ENCODE measurements at regions not wholly inside any gene's neighbourhood (a gene's known extent, or its start where the extent isn't known, plus 50 kb on each side); places are given as distances from the start of the nearest gene placed in this dataset.
"Not testable (repeated sequence)": the region's sequence is repeated elsewhere in the genome, so short reads cannot be mapped to it uniquely, and the experiment has no call there.

DNA sequence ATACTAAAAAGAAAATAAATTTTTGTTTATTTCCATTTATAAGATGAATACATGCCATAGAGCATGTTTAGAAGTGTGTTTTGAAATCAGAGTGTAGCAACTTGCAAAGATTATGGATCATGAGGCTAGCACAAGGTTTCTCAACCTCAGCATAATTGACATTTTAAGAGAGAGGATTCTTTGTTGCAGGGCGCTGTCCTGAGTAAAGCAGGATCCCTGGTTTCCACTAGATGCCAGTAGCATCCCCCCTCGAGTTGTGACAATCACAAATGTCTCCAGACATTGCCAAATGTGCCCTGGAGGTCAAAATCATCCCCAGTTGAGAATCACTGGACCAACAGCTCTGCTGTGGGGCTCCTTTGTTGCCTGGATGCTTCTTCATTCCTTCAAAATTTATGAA is 128.5 kb upstream of the RBMS3 start:
- no peak for DNase-seq

DNA sequence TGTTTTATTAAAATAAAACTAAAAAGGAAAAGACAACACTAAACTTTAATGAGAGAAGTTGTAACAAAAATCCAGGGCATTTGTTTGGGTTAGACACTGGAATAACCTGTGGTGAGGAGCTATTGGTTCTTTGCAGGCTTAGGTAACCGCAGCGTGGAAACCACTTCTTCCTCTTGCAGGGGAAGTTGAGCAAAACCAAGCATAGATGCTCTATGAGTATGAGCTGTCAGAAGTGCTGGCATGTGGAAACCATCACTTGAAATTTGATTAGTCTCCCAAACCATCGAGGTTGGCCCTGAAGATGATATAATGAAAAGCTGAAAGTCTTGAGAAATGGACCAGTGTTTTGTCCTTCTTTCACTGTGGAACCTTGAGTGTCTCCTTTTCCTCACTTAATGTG is 127.1 kb upstream of the RBMS3 start:
- DNase-seq: no peak

GRCh38 chr3:29156086-29156715 is 124.7 kb upstream of the RBMS3 start:
- DNase-seq: peak; percentile 52

GRCh38 chr3:29164825-29165224 is 116.0 kb upstream of the RBMS3 start:
- no peak for DNase-seq

GRCh38 chr3:29167180-29167579 is 113.7 kb upstream of the RBMS3 start:
- DNase-seq: no peak

GRCh38 chr3:29168081-29168480 is 112.8 kb upstream of the RBMS3 start:
- no peak for DNase-seq

- DNase-seq: no peak
Observed at GRCh38 chr3:29168696-29169095, 112.2 kb upstream of the RBMS3 start.

DNA sequence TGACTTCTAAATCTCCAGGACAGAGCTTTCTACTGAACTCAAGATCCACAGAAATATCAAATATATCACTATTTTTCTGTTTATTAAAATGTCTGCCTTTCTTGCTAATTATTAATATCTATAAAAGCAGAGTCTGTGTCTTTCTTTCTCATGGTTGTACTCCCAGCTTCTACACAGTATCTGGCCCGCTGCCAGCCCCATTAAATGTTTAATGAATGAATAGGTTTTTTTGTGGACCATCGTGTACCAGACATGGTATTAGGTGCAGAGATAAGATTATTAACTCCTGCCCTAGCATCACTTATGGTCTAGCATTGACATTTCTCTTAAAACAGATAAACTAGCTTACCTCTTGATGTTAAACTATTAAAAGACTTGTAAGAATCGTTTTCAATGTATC is 111.4 kb upstream of the RBMS3 start:
- DNase-seq: no peak

GRCh38 chr3:29171043-29171990 is 109.6 kb upstream of the RBMS3 start:
- DNase-seq: no peak

GRCh38 chr3:29176501-29176900 is 104.4 kb upstream of the RBMS3 start:
- DNase-seq: peak; percentile 33

DNA sequence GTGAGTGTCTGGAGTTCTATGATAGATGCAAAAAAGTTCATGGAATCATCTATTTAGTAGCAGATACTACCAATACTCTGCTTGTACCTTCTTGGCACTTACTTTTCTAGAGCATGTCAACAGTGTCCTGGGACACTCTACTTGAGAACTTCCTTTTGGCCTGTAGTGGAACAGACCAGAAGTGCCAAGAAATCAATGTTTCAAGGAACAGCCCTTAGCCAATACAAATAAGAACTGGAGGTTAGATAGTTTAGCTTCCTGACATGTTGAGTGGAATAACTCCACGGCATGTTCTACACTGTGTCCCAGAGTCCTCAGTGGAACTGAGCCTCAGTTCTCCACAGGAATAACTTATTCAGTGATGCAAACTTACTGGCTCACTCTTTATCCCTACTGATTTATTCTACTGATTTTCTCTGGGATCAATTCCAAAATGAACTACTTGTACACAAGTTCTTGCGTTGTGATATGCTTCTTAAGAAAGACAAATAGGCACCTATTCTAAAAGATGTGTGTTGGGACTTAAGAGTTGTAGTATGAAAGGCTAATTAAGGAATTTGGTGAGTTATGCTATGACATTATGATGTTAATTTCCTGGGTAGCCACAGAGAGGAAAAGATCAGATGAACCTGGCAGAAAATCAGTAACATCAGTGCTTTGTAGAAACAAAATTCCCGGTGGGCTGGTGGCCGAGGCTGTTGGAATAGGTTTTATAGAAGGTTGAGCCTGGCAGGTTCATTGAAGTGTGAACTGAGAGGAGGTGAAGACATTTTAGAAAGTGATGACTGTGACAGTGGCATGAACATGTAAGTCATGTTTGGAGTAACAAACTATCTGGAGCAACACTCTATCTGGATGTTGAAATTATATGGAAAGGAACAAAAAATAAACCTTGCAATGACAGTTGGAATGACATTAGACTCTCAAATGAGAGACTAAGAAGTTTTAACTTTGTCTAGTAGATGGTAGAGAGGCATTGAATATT is 101.8 kb upstream of the RBMS3 start:
- DNase-seq: no peak

DNA sequence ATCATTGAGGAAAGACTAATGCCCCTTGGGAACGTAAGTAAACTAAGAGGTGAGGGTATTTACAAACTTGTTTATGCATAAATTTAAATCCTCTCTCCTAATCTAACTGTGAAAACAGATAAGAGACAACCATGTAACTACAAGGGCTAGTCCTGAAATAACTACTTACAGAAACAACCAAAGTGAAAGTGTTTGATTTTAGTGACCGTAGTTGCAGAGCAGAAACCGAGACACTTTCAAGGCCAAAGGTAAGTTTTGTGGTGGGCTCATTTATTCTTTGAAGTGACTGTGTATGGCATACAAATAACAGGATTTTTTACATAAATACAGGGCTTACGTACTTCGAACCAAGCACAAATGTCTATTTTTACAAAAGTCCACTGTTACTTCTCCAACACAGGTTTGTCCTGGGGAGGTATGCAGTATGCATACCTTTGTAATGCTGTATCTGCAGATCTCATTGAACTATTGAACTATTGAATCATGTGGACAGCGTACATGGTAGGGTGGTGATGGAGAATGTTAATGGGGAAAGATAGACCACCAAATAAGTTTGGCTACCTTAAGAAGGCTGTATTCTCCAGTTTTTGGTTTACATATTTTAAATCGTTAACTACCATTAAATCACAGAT is 99.6 kb upstream of the RBMS3 start:
- DNase-seq: no peak

DNA sequence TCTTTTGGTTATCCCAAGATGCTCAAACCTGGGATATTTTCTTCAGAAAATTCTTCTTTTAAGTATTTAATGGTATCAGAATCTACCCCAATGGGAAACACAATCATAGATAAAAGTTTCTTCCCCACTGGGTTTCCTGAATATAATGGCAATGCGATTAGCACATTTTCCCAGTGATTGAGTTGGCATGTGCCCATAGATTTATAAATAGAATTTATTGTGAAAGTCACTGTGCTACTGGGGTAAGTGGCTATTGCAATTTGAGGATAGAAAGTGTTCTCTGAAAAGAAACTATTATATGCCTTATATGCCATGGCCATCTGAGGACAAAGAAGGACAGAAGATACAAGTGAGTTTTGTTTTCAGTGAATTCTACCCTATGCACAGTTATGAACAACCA is 99.0 kb upstream of the RBMS3 start:
- DNase-seq: no peak

GRCh38 chr3:29182828-29183227 is 98.0 kb upstream of the RBMS3 start:
- DNase-seq: not testable (repeated sequence)

GRCh38 chr3:29183346-29184087 is 97.4 kb upstream of the RBMS3 start:
- no peak for DNase-seq

GRCh38 chr3:29185706-29186105 is 95.2 kb upstream of the RBMS3 start:
- DNase-seq: no peak

GRCh38 chr3:29186131-29186599 is 94.7 kb upstream of the RBMS3 start:
- no peak for DNase-seq

- DNase-seq: no peak
Observed at GRCh38 chr3:29186982-29187725, 93.7 kb upstream of the RBMS3 start.

- no peak for DNase-seq
Observed at GRCh38 chr3:29189328-29189727, 91.5 kb upstream of the RBMS3 start.

DNA sequence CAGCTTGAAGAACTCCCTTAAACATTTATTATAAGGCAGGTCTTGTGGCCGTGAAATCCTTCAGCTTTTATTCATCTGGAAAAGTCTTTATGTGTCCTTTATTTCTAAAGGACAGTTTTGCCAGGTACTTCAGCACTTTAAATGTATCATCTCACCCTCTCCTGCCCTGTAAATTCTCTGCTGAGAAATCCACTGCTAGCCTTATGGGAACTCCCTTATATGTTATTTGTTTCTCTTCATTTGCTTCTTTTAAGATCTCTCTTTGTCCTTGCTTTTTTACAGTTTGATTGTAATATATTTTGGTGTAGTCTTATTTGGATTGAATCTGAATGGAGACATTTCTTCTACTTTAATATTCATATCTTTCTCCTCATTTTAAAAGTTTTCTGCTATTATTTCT is 86.7 kb upstream of the RBMS3 start:
- no peak for DNase-seq

- no peak for DNase-seq
Observed at GRCh38 chr3:29195056-29195455, 85.8 kb upstream of the RBMS3 start.
